WTC11 (cell line): ENCODE measurements at regions not wholly inside any gene's neighbourhood (a gene's known extent, or its start where the extent isn't known, plus 50 kb on each side); places are given as distances from the start of the nearest gene placed in this dataset.

Experiments
- ATAC-seq: fragments of 200-7000 bp; cut with Tn5 transposase; 2 replicates; pipeline ENCODE4 v1.10.0; 2021; ENCODE audit warnings: mild to moderate bottlenecking, moderate library complexity
- CTCF ChIA-PET: fragments of 300-600 bp; sonication (Branson Sonifier 250); formaldehyde crosslinking; loops from one replicate; lab custom pipeline; 2021; ENCODE audit warnings: antibody characterized with exemption; lab: Charles Lee
- POLR2A ChIA-PET: fragments of 350-600 bp; sonication (Branson Sonifier 250); formaldehyde crosslinking; loops from one replicate; lab custom pipeline; 2021; ENCODE audit warnings: antibody characterized with exemption; lab: Charles Lee
- DNase-seq: peaks from one replicate; pipeline ENCODE4 v3.0.0; 2021; ENCODE audit warnings: low spot score
- H3K27ac Mint-ChIP-seq: 2 replicates; pipeline ENCODE4 v1.8.0; 2021; ENCODE audit warnings: mixed read lengths
- H3K27me3 Mint-ChIP-seq: 2 replicates; pipeline ENCODE4 v1.8.0; 2021; ENCODE audit warnings: low read depth, mild to moderate bottlenecking, moderate library complexity, mixed read lengths
- H3K36me3 Mint-ChIP-seq: 2 replicates; pipeline ENCODE4 v1.8.0; 2021; ENCODE audit warnings: mixed read lengths
- H3K4me1 Mint-ChIP-seq: 2 replicates; pipeline ENCODE4 v1.8.0; 2022; ENCODE audit warnings: mixed read lengths
- H3K4me3 Mint-ChIP-seq: 2 replicates; pipeline ENCODE4 v1.8.0; 2021; ENCODE audit warnings: mild to moderate bottlenecking, moderate library complexity, mixed read lengths
- H3K9me3 Mint-ChIP-seq: 2 replicates; pipeline ENCODE4 v1.8.0; 2021; ENCODE audit warnings: mixed read lengths
- ATF6 ChIP-seq: sonication (generic); formaldehyde crosslinking; IDR thresholded peaks from 2 replicates; pipeline ENCODE4 v1.8.1; 2023; ENCODE audit warnings: mild to moderate bottlenecking, missing genetic modification reagents
- CREB1 ChIP-seq: sonication (generic); formaldehyde crosslinking; IDR thresholded peaks from 2 replicates; pipeline ENCODE4 v1.8.0; 2023; ENCODE audit warnings: mild to moderate bottlenecking, missing genetic modification reagents
- ELF4 ChIP-seq: sonication (generic); formaldehyde crosslinking; IDR thresholded peaks from 2 replicates; pipeline ENCODE4 v1.8.1; 2022; ENCODE audit warnings: low read depth, mild to moderate bottlenecking, moderate library complexity, missing genetic modification reagents
- FOXJ3 ChIP-seq: sonication (generic); formaldehyde crosslinking; IDR thresholded peaks from 2 replicates; pipeline ENCODE4 v1.9.0; 2021; ENCODE audit warnings: missing genetic modification reagents, mild to moderate bottlenecking, borderline replicate concordance
- GRHL2 ChIP-seq: fragments of 250-450 bp; sonication (Bioruptor Pico); IDR thresholded peaks from 2 replicates; pipeline ENCODE4 v1.8.0; 2022; ENCODE audit warnings: mild to moderate bottlenecking, moderate library complexity; ENCODE audit not compliant: insufficient replicate concordance, severe bottlenecking
- JUN ChIP-seq: sonication (generic); formaldehyde crosslinking; IDR thresholded peaks from 2 replicates; pipeline ENCODE4 v1.8.0; 2023; ENCODE audit warnings: mild to moderate bottlenecking, missing genetic modification reagents
- KAT7 ChIP-seq: sonication (generic); formaldehyde crosslinking; IDR thresholded peaks from 2 replicates; pipeline ENCODE4 v1.8.1; 2023; ENCODE audit warnings: missing genetic modification reagents, mild to moderate bottlenecking, borderline replicate concordance
- NFATC4 ChIP-seq: fragments of 250-450 bp; sonication (Bioruptor Pico); IDR thresholded peaks from 2 replicates; pipeline ENCODE4 v1.9.0; 2021; ENCODE audit warnings: mild to moderate bottlenecking
- NFYB ChIP-seq: sonication (generic); formaldehyde crosslinking; conservative IDR thresholded peaks from 2 replicates; pipeline ENCODE4 v1.8.0; 2022; ENCODE audit warnings: low read depth, missing genetic modification reagents
- NR1H2 ChIP-seq: sonication (generic); formaldehyde crosslinking; IDR thresholded peaks from 2 replicates; pipeline ENCODE4 v1.9.0; 2021; ENCODE audit warnings: mild to moderate bottlenecking, moderate library complexity, missing genetic modification reagents
- NR2C2 ChIP-seq: sonication (generic); formaldehyde crosslinking; IDR thresholded peaks from 2 replicates; pipeline ENCODE4 v1.8.0; 2022; ENCODE audit warnings: mild to moderate bottlenecking, missing genetic modification reagents
- NR3C1 ChIP-seq: sonication (generic); formaldehyde crosslinking; conservative IDR thresholded peaks from 2 replicates; pipeline ENCODE4 v1.8.1; 2023; ENCODE audit warnings: low read depth, mild to moderate bottlenecking, missing genetic modification reagents
- OVOL2 ChIP-seq: fragments of 250-450 bp; sonication (Bioruptor Pico); IDR thresholded peaks from 2 replicates; pipeline ENCODE4 v1.9.0; 2021; ENCODE audit warnings: mild to moderate bottlenecking, borderline replicate concordance
- PREB ChIP-seq: sonication (generic); formaldehyde crosslinking; IDR thresholded peaks from 2 replicates; pipeline ENCODE4 v1.8.1; 2022; ENCODE audit warnings: mild to moderate bottlenecking, missing genetic modification reagents, moderate library complexity, borderline replicate concordance
- STAT6 ChIP-seq: sonication (generic); formaldehyde crosslinking; conservative IDR thresholded peaks from 2 replicates; pipeline ENCODE4 v1.8.1; 2023; ENCODE audit warnings: mild to moderate bottlenecking, low read depth, missing genetic modification reagents, moderate library complexity
- TEAD1 ChIP-seq: sonication (generic); formaldehyde crosslinking; IDR thresholded peaks from 2 replicates; pipeline ENCODE4 v1.8.0; 2022; ENCODE audit warnings: mild to moderate bottlenecking, missing genetic modification reagents
- ZBTB21 ChIP-seq: sonication (generic); formaldehyde crosslinking; IDR thresholded peaks from 2 replicates; pipeline ENCODE4 v1.8.1; 2023; ENCODE audit warnings: mild to moderate bottlenecking, missing genetic modification reagents, borderline replicate concordance
- ZNF416 ChIP-seq: fragments of 250-450 bp; sonication (Bioruptor Pico); IDR thresholded peaks from 2 replicates; pipeline ENCODE4 v1.9.0; 2021; ENCODE audit warnings: mild to moderate bottlenecking, inconsistent platforms
- ZNF671 ChIP-seq: fragments of 250-450 bp; sonication (Bioruptor Pico); IDR thresholded peaks from 2 replicates; pipeline ENCODE4 v1.8.0; 2021; ENCODE audit warnings: mild to moderate bottlenecking
- TF ChIP-seq, protein P1 (sequence below): sonication (generic); formaldehyde crosslinking; IDR thresholded peaks from 2 replicates; pipeline ENCODE4 v1.8.0; 2022; ENCODE audit warnings: mild to moderate bottlenecking, missing genetic modification reagents
- TF ChIP-seq, protein P2 (sequence below): sonication (generic); formaldehyde crosslinking; IDR thresholded peaks from 2 replicates; pipeline ENCODE4 v1.8.1; 2023; ENCODE audit warnings: mild to moderate bottlenecking, missing genetic modification reagents, moderate library complexity
- TF ChIP-seq, protein P3 (sequence below): sonication (generic); formaldehyde crosslinking; IDR thresholded peaks from 2 replicates; pipeline ENCODE4 v1.8.0; 2022; ENCODE audit warnings: mild to moderate bottlenecking, missing genetic modification reagents
- TF ChIP-seq, protein P4 (sequence below): fragments of 250-450 bp; sonication (Bioruptor Pico); conservative IDR thresholded peaks from 2 replicates; pipeline ENCODE4 v1.9.0; 2021; ENCODE audit warnings: mild to moderate bottlenecking

GRCh38 chr6:167454003-167454402 is 129.1 kb downstream of the TTLL2 start:
- H3K27ac Mint-ChIP-seq = no peak overlapping the region
- no peak for TF ChIP-seq NFYB
- no peak for TF ChIP-seq KAT7
- TF ChIP-seq, protein P1, sequence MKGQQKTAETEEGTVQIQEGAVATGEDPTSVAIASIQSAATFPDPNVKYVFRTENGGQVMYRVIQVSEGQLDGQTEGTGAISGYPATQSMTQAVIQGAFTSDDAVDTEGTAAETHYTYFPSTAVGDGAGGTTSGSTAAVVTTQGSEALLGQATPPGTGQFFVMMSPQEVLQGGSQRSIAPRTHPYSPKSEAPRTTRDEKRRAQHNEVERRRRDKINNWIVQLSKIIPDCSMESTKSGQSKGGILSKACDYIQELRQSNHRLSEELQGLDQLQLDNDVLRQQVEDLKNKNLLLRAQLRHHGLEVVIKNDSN (CRISPR knock-in tag) = no peak
- no peak for TF ChIP-seq NFATC4 (CRISPR knock-in tag)
- no peak for TF ChIP-seq ZNF671 (CRISPR knock-in tag)
- no peak for TF ChIP-seq PREB
- TF ChIP-seq ZBTB21 (CRISPR knock-in tag) = no peak
- TF ChIP-seq NR2C2 = no peak
- no peak for TF ChIP-seq ZNF416
- TF ChIP-seq, protein P2, sequence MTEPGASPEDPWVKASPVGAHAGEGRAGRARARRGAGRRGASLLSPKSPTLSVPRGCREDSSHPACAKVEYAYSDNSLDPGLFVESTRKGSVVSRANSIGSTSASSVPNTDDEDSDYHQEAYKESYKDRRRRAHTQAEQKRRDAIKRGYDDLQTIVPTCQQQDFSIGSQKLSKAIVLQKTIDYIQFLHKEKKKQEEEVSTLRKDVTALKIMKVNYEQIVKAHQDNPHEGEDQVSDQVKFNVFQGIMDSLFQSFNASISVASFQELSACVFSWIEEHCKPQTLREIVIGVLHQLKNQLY (CRISPR knock-in tag) = no peak
- TF ChIP-seq ATF6 = no peak
- no peak for TF ChIP-seq ELF4 (CRISPR knock-in tag)
- TF ChIP-seq GRHL2 (CRISPR knock-in tag) = no peak
- TF ChIP-seq CREB1 (CRISPR knock-in tag) = no peak
- TF ChIP-seq NR1H2 = no peak
- DNase-seq (no peak), ATAC-seq (no peak)
- no peaks in the 10 kb centered on the region for H3K36me3 Mint-ChIP-seq
- H3K4me3 Mint-ChIP-seq = no peak overlapping the region
- H3K27me3 Mint-ChIP-seq = no peaks in the 10 kb centered on the region
- POLR2A ChIA-PET = no interaction called here
- CTCF ChIA-PET = no interaction called here
- peaks cover 11% of the 10 kb centered on the region for H3K4me1 Mint-ChIP-seq
- peaks cover 11% of the 10 kb centered on the region for H3K9me3 Mint-ChIP-seq

DNA sequence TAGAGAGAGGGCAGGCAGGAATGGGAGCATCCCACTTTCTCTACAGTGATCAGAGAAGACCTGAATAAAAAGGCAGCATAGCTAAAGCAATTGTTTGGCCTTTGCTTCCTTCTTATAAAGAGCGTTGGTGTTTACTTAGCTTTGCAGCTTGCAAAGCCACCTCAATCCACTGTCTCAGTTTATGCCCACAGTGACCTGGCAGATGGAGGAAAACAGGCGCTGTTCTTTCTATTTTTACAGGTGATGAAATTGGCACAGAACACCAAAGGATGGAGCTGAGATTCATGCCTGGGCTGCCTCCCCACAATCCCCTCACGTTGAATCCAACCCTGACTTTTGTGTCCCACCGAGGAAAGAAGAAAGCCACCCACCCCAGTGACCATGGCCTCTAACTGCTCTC is 130.5 kb downstream of the TTLL2 start:
- DNase-seq (no peak), ATAC-seq (no peak)
- H3K4me3 Mint-ChIP-seq = no peak overlapping the region
- H3K27ac Mint-ChIP-seq = no peak overlapping the region
- H3K36me3 Mint-ChIP-seq = no peaks in the 10 kb centered on the region
- ChIA-PET CTCF (no interaction called here), POLR2A (no interaction called here)
- H3K27me3 Mint-ChIP-seq = no peaks in the 10 kb centered on the region
- peaks cover 11% of the 10 kb centered on the region for H3K9me3 Mint-ChIP-seq
- peaks cover 11% of the 10 kb centered on the region for H3K4me1 Mint-ChIP-seq
- no peak for TF ChIP-seq GRHL2 (CRISPR knock-in tag)
- no peak for TF ChIP-seq JUN (CRISPR knock-in tag)
- TF ChIP-seq, protein P3, sequence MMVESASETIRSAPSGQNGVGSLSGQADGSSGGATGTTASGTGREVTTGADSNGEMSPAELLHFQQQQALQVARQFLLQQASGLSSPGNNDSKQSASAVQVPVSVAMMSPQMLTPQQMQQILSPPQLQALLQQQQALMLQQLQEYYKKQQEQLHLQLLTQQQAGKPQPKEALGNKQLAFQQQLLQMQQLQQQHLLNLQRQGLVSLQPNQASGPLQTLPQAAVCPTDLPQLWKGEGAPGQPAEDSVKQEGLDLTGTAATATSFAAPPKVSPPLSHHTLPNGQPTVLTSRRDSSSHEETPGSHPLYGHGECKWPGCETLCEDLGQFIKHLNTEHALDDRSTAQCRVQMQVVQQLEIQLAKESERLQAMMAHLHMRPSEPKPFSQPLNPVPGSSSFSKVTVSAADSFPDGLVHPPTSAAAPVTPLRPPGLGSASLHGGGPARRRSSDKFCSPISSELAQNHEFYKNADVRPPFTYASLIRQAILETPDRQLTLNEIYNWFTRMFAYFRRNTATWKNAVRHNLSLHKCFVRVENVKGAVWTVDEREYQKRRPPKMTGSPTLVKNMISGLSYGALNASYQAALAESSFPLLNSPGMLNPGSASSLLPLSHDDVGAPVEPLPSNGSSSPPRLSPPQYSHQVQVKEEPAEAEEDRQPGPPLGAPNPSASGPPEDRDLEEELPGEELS (CRISPR knock-in tag) = no peak
- TF ChIP-seq ELF4 (CRISPR knock-in tag) = no peak
- no peak for TF ChIP-seq OVOL2 (CRISPR knock-in tag)
- TF ChIP-seq FOXJ3 (CRISPR knock-in tag) = no peak
- TF ChIP-seq TEAD1 (CRISPR knock-in tag) = no peak
- TF ChIP-seq PREB = no peak
- no peak for TF ChIP-seq NR3C1 (CRISPR knock-in tag)
- TF ChIP-seq, protein P4, sequence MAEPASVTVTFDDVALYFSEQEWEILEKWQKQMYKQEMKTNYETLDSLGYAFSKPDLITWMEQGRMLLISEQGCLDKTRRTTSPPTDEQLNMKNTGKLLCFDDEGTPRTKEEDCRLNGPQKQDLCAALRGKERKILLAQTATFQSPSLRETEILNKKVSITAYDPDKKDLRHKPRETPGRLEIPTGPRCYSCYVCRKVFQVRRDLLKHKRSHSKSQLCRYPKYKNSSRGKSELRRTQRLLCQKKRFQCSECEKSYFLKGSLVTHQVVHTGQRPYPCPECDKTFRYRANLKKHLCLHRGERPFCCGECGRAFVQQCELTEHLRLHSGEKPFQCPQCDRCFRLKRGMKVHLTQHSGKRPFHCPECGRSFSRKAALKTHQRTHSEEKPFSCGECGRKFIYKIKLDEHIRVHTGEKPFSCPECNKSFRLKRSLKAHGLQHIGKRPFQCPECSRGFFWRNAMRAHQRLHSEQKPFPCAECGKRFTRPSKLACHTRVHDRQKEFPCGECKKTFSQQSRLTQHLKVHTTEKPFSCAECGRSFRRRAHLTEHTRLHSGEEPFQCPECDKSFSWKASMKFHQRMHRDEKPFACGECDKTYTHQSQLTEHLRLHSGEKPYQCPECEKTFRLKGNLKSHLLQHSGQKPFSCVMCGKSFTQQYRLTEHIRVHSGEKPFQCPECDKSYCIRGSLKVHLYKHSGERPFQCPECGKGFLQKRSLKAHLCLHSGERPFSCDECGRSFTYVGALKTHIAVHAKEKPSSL (CRISPR knock-in tag) = no peak
- no peak for TF ChIP-seq STAT6
